ENCODE measurements at regions not wholly inside any gene's neighbourhood (a gene's known extent, or its start where the extent isn't known, plus 50 kb on each side); places are given as distances from the start of the nearest gene placed in this dataset.

- in situ Hi-C loops (cut with MboI): no loop called here
- WGBS, 2 experiments (ENCODE audit: low coverage in 1 of 2, low lambda C conversion rate in 2 of 2, missing lambda C conversion rate in 2 of 2): 66 to 76% methylated on average over 3 of the region's 3 CpGs
- Histone ChIP-seq H3F3A (ENCODE audit: insufficient read depth) (no peaks in the 10 kb centered on the region), H2AFZ (no peak overlapping the region), H3K9ac (no peak overlapping the region), H3K4me1 (ENCODE audit: insufficient read depth) (no peaks in the 10 kb centered on the region), H3K27ac (no peak overlapping the region), H3K9me3 (ENCODE audit: low read depth) (no peaks in the 10 kb centered on the region), H3K4me2 (ENCODE audit: unreplicated experiment) (no peak overlapping the region), H3K4me3 (no peak overlapping the region), H3K27me3 (replicated peaks; ENCODE audit: insufficient read depth) (no peaks in the 10 kb centered on the region), H3K36me3 (ENCODE audit: low read depth) (no peaks in the 10 kb centered on the region), H4K20me1 (ENCODE audit: insufficient read depth) (no peaks in the 10 kb centered on the region), H3K9me2 (ENCODE audit: insufficient read depth) (no peaks in the 10 kb centered on the region), H3K79me2 (ENCODE audit: insufficient read depth) (no peaks in the 10 kb centered on the region)
- TF ChIP-seq EZH2phosphoT487 (IDR thresholded peaks at IDR 0.05; ENCODE audit: insufficient read depth, low read depth): no peak
- no peak for DNase-seq
Measured at GRCh38 chr2:60221098-60221497, 332.4 kb downstream of the BCL11A start.

- in situ Hi-C loops (cut with MboI): no loop called here
- Histone ChIP-seq H2AFZ (no peak overlapping the region), H3K4me3 (no peak overlapping the region), H3K9me2 (ENCODE audit: insufficient read depth) (no peaks in the 10 kb centered on the region), H3K27ac (no peak overlapping the region), H3K4me1 (ENCODE audit: insufficient read depth) (no peaks in the 10 kb centered on the region), H3K27me3 (replicated peaks; ENCODE audit: insufficient read depth) (no peaks in the 10 kb centered on the region), H3F3A (ENCODE audit: insufficient read depth) (no peaks in the 10 kb centered on the region), H3K4me2 (ENCODE audit: unreplicated experiment) (no peak overlapping the region), H3K36me3 (ENCODE audit: low read depth) (no peaks in the 10 kb centered on the region), H3K9me3 (ENCODE audit: low read depth) (no peaks in the 10 kb centered on the region), H4K20me1 (ENCODE audit: insufficient read depth) (no peaks in the 10 kb centered on the region), H3K9ac (no peak overlapping the region), H3K79me2 (ENCODE audit: insufficient read depth) (no peaks in the 10 kb centered on the region)
- TF ChIP-seq EZH2phosphoT487 (IDR thresholded peaks at IDR 0.05; ENCODE audit: insufficient read depth, low read depth): no peak
- no peak for TF ChIP-seq EZH2 (IDR thresholded peaks at IDR 0.05; ENCODE audit: insufficient read depth, poor library complexity, severe bottlenecking)
- 55 to 58% methylated on average over 6 of the region's 6 CpGs for WGBS, 2 experiments (ENCODE audit: low coverage in 1 of 2, low lambda C conversion rate in 2 of 2, missing lambda C conversion rate in 2 of 2)
- no peak for DNase-seq
Measured at GRCh38 chr2:60219536-60219935, 333.9 kb downstream of the BCL11A start.

GRCh38 chr2:60216452-60216995 is 336.9 kb downstream of the BCL11A start:
- Histone ChIP-seq H3K4me2 (ENCODE audit: unreplicated experiment) (no peak overlapping the region), H4K20me1 (ENCODE audit: insufficient read depth) (no peaks in the 10 kb centered on the region), H3K4me1 (ENCODE audit: insufficient read depth) (0 out of 2 replicates have a peak, but pooled peaks cover 10% of the 10 kb centered on the region), H3K9me2 (ENCODE audit: insufficient read depth) (no peaks in the 10 kb centered on the region), H3K9me3 (ENCODE audit: low read depth) (no peaks in the 10 kb centered on the region), H3K79me2 (ENCODE audit: insufficient read depth) (no peaks in the 10 kb centered on the region), H2AFZ (no peak overlapping the region), H3K4me3 (no peak overlapping the region), H3K9ac (no peak overlapping the region), H3K27me3 (replicated peaks; ENCODE audit: insufficient read depth) (no peaks in the 10 kb centered on the region), H3K27ac (no peak overlapping the region), H3F3A (ENCODE audit: insufficient read depth) (no peaks in the 10 kb centered on the region), H3K36me3 (ENCODE audit: low read depth) (no peaks in the 10 kb centered on the region)
- WGBS, 2 experiments (ENCODE audit: low coverage in 1 of 2, low lambda C conversion rate in 2 of 2, missing lambda C conversion rate in 2 of 2): 32 to 40% methylated on average over 4 of the region's 4 CpGs
- no peak for TF ChIP-seq EZH2 (IDR thresholded peaks at IDR 0.05; ENCODE audit: insufficient read depth, poor library complexity, severe bottlenecking)
- TF ChIP-seq EZH2phosphoT487 (IDR thresholded peaks at IDR 0.05; ENCODE audit: insufficient read depth, low read depth): no peak
- in situ Hi-C loops (cut with MboI): no loop called here
- DNase-seq: no peak

GRCh38 chr2:60215386-60215901 is 338.0 kb downstream of the BCL11A start:
- in situ Hi-C loops (cut with MboI): no loop called here
- H3K9me3 ChIP-seq (ENCODE audit: low read depth): no peaks in the 10 kb centered on the region
- no peaks in the 10 kb centered on the region for H3K9me2 ChIP-seq (ENCODE audit: insufficient read depth)
- no peaks in the 10 kb centered on the region for H3F3A ChIP-seq (ENCODE audit: insufficient read depth)
- no peaks in the 10 kb centered on the region for H3K36me3 ChIP-seq (ENCODE audit: low read depth)
- H3K4me3 ChIP-seq: no peak overlapping the region
- H3K4me2 ChIP-seq (ENCODE audit: unreplicated experiment): no peak overlapping the region
- WGBS, 2 experiments (ENCODE audit: low coverage in 1 of 2, low lambda C conversion rate in 2 of 2, missing lambda C conversion rate in 2 of 2): 76 to 78% methylated on average over 17 of the region's 17 CpGs
- H3K79me2 ChIP-seq (ENCODE audit: insufficient read depth): no peaks in the 10 kb centered on the region
- DNase-seq: no peak
- H3K4me1 ChIP-seq (ENCODE audit: insufficient read depth): 0 out of 2 replicates have a peak, but pooled peaks cover 10% of the 10 kb centered on the region
- H4K20me1 ChIP-seq (ENCODE audit: insufficient read depth): no peaks in the 10 kb centered on the region
- no peaks in the 10 kb centered on the region for H3K27me3 ChIP-seq (replicated peaks; ENCODE audit: insufficient read depth)
- H3K9ac ChIP-seq: no peak overlapping the region
- no peak overlapping the region for H3K27ac ChIP-seq
- H2AFZ ChIP-seq: no peak overlapping the region
- TF ChIP-seq EZH2 (IDR thresholded peaks at IDR 0.05; ENCODE audit: insufficient read depth, poor library complexity, severe bottlenecking): no peak
- no peak for TF ChIP-seq EZH2phosphoT487 (IDR thresholded peaks at IDR 0.05; ENCODE audit: insufficient read depth, low read depth)

- no peak overlapping the region for H2AFZ ChIP-seq
- no peaks in the 10 kb centered on the region for H3K9me3 ChIP-seq (ENCODE audit: low read depth)
- no peak overlapping the region for H3K4me2 ChIP-seq (ENCODE audit: unreplicated experiment)
- no peak overlapping the region for H3K9ac ChIP-seq
- H3K27ac ChIP-seq: no peak overlapping the region
- no peaks in the 10 kb centered on the region for H4K20me1 ChIP-seq (ENCODE audit: insufficient read depth)
- 0 out of 2 replicates have a peak, but pooled peaks cover 10% of the 10 kb centered on the region for H3K4me1 ChIP-seq (ENCODE audit: insufficient read depth)
- in situ Hi-C loops (cut with MboI): no loop called here
- H3K36me3 ChIP-seq (ENCODE audit: low read depth): no peaks in the 10 kb centered on the region
- TF ChIP-seq EZH2 (IDR thresholded peaks at IDR 0.05; ENCODE audit: insufficient read depth, poor library complexity, severe bottlenecking): no peak
- TF ChIP-seq EZH2phosphoT487 (IDR thresholded peaks at IDR 0.05; ENCODE audit: insufficient read depth, low read depth): no peak
- no peaks in the 10 kb centered on the region for H3K79me2 ChIP-seq (ENCODE audit: insufficient read depth)
- DNase-seq: no peak
- H3F3A ChIP-seq (ENCODE audit: insufficient read depth): no peaks in the 10 kb centered on the region
- H3K9me2 ChIP-seq (ENCODE audit: insufficient read depth): no peaks in the 10 kb centered on the region
- H3K4me3 ChIP-seq: no peak overlapping the region
- H3K27me3 ChIP-seq (replicated peaks; ENCODE audit: insufficient read depth): no peaks in the 10 kb centered on the region
Measured at GRCh38 chr2:60214626-60214875, 338.9 kb downstream of the BCL11A start.

All from GM23248 (cell line).